AG08395 (cell line): ENCODE measurements at regions not wholly inside any gene's neighbourhood (a gene's known extent, or its start where the extent isn't known, plus 50 kb on each side); places are given as distances from the start of the nearest gene placed in this dataset.

Source experiments
- DNase-seq: peaks from one replicate; pipeline ENCODE4 v3.0.0; 2012; ENCODE audit warnings: mixed read lengths, low spot score

- no peak for DNase-seq
Observed at GRCh38 chr5:17431272-17432050, 66.6 kb upstream of the TAF11L2 start.

- DNase-seq = no peak
Observed at GRCh38 chr5:17432569-17432968, 65.5 kb upstream of the TAF11L2 start.

- no peak for DNase-seq
Observed at GRCh38 chr5:17433406-17433805, 64.6 kb upstream of the TAF11L2 start.

DNA sequence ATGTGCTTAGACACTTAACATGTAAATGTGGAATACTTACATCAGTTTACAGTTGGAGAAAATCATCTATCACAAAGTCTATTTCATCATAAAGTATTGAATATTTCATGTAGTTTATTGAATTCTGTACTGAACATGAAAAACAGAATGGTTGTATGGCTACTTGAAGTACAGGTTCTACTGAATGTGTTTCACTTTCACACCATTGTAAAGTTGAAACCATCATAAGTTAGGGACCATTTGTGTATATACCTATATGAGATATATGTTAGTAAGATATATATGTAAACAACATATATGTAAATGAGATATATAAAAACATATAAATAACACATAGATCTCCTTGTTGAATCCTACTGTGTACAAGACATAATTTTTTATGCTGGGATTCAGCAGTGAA, 63.0 kb upstream of the TAF11L2 start:
- DNase-seq = no peak

DNA sequence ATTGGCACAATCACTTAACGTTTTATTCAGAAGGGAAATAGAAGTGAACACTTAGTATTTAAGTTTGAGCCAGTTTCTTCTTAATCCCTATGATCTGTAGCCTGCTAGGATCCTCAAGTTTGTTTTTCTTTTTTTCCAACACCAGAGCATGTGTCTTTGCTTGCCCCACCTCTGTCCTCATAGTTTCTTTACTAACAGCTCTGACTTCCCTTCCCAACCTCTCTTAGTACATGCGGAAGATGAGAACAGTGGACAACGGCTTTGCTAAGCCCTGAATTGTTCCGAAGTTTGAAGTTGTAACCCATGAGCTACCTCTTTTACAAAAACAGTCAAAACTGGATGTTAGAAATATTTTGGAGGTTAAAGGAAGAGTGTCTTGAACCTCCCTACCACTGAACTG, 61.7 kb upstream of the TAF11L2 start:
- no peak for DNase-seq

GRCh38 chr5:17436761-17437221, 61.2 kb upstream of the TAF11L2 start:
- peak; percentile 15 for DNase-seq

GRCh38 chr5:17438027-17438426, 60.0 kb upstream of the TAF11L2 start:
- no peak for DNase-seq

GRCh38 chr5:17439956-17440355, 58.1 kb upstream of the TAF11L2 start:
- DNase-seq = no peak

- DNase-seq = peak; percentile 31
Observed at GRCh38 chr5:17440766-17441165, 57.3 kb upstream of the TAF11L2 start.

DNA sequence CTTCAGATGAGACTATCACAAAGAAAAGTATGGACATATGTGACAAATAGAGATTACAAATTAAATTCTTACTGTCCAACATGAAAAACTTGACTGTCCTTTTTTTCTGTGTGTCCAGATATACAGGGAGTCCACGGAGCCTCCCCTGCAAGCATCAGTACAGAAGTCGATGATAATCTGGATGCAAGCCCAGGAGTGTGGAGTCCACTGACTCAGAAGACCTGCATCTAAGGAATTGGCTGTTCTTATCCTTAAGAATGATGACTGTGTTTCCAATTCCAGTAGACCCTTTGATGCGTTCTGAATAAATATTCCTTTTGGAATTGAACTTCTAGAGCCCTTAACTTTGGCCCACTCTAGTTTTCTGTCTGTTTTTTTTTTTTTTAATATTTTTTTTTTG, 56.7 kb upstream of the TAF11L2 start:
- peak; percentile 69 for DNase-seq

DNA sequence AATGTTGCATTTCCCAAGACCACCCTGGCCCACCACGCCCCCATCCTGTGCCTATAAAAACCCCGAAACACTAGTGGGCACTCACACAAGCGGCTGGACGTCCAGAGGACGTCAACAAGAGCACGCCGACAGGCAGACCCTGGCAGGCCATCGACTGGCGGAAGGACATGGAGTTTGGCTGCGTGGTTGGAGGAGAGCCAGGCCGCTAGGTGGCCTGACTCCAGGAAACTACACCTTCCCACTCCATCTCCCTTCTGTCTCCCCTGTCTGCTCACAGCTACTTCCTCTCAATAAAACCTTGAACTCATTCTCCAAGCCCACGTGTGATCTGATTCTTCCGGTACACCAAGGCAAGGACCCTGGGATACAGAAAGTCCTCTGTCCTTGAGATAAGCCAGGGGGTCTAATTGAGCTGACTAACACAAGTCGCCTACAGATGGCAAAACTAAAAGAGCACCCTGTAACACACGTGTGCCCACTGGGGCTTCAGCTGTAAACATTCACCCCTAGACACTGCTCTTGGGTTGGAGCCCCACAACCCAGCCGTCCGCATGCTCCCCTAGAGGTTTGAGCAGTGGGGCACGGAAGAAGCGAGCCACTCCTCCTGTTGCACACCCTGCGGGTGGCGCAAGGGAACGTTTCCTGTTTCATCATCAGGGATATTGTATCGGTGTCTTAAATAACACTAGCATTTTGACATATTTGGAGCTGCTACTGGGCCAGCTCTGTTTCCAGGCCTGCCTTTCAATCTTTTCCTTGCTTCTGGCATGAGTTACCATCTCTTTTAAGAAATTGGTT, 54.5 kb upstream of the TAF11L2 start:
- DNase-seq = no peak

DNA sequence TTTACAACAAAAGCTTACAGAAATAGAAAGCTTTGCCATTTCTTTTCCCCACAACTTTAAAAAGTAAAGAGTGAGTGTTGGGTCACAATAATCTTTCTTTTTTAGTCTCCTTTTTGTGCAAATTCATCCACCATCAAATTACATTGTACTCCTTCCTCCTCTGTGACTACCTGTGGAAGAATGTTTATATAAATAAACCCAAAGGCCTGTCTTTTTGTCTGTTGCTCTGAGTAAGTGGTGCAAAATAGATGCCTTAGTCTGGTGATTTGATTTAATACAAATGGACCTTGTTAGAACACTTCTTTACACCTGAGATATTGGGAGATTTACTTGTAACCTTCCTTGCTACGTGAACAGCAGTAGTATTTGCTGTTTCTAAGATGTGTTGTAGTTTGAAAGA, 53.5 kb upstream of the TAF11L2 start:
- DNase-seq = no peak

GRCh38 chr5:17445185-17445584, 52.8 kb upstream of the TAF11L2 start:
- DNase-seq = no peak
